Activated T-cell treated with anti-CD3 and anti-CD28 coated beads for 48 hours (primary cell): ENCODE measurements at regions not wholly inside any gene's neighbourhood (a gene's known extent, or its start where the extent isn't known, plus 50 kb on each side); places are given as distances from the start of the nearest gene placed in this dataset.
"Not testable (repeated sequence)": the region's sequence is repeated elsewhere in the genome, so short reads cannot be mapped to it uniquely, and the experiment has no call there.

Experiments used
- DNase-seq: peaks from one replicate; pipeline ENCODE4 v3.0.0-alpha.2; 2020; ENCODE audit warnings: low read depth

GRCh38 chrX:63581906-63582305 lies 203.1 kb downstream of the ARHGEF9 start:
- DNase-seq = no peak

DNA sequence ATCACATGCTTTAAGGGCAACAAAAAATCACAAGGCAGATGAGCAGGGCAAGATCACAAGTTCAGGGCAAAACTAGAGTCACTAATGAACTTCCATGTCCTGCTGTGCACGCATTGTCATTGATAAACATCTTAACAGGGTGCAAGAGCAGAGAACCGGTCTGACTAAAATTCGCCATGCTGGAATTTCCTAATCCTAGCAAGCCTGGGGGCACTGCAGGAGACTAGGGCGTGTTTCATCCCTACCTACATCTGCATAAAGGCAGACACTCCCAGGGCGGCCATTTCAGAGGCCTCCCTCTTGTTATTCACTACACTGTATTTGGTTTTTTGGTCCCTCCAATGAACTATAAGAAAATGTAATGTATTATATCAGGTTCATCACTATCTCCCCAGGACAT lies 203.6 kb downstream of the ARHGEF9 start:
- no peak for DNase-seq

GRCh38 chrX:63576533-63576932 lies 208.5 kb downstream of the ARHGEF9 start:
- no peak for DNase-seq

GRCh38 chrX:63575700-63576099 lies 209.3 kb downstream of the ARHGEF9 start:
- not testable (repeated sequence) for DNase-seq

DNA sequence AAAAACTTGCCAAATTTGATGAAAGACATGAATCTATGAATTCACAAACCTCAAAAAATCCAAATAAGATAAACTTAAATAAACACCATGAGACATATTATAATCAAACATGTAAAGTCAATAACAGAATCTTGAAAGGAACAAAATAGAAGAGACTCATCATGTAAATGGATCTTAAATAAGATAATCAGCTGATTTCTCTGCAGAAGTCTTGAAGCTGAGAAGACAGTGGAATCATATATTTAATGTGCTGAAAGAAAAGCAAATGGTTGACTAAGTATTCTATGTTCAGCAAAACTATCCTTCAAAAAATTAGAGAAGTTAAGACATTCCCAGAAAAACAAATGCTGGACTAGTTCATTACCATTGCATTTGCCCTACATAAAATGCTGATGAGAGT lies 215.7 kb upstream of the SPIN4 start:
- no peak for DNase-seq

- DNase-seq = no peak
Measured at GRCh38 chrX:63561425-63561824, 210.3 kb upstream of the SPIN4 start.

- DNase-seq = peak; percentile 35
Measured at GRCh38 chrX:63560601-63561218, 209.6 kb upstream of the SPIN4 start.

- DNase-seq = no peak
Measured at GRCh38 chrX:63551856-63552255, 200.7 kb upstream of the SPIN4 start.

GRCh38 chrX:63530654-63531053 lies 179.5 kb upstream of the SPIN4 start:
- DNase-seq = no peak

GRCh38 chrX:63529961-63530360 lies 178.8 kb upstream of the SPIN4 start:
- DNase-seq = no peak

DNA sequence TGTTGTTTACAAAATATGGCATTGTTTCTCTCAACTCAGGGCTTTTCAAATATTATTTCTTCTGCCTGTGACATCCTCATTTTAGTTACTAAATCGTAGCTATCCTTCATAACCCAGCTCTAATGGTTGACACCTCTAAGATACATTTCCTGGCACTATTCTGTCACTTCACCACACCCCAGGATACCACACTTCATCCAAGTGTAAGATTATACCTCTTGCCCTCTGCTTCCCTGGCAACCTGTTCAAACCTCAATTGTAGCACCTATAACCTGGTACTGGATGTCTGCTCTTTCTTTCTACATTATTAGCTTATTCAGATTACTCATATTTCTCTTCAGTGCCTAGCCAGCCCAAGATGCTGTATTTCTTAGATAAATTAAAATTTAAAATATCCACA lies 175.7 kb upstream of the SPIN4 start:
- no peak for DNase-seq

- DNase-seq = no peak
Measured at GRCh38 chrX:63525491-63525890, 174.4 kb upstream of the SPIN4 start.

- not testable (repeated sequence) for DNase-seq
Measured at GRCh38 chrX:63519368-63519767, 168.2 kb upstream of the SPIN4 start.

DNA sequence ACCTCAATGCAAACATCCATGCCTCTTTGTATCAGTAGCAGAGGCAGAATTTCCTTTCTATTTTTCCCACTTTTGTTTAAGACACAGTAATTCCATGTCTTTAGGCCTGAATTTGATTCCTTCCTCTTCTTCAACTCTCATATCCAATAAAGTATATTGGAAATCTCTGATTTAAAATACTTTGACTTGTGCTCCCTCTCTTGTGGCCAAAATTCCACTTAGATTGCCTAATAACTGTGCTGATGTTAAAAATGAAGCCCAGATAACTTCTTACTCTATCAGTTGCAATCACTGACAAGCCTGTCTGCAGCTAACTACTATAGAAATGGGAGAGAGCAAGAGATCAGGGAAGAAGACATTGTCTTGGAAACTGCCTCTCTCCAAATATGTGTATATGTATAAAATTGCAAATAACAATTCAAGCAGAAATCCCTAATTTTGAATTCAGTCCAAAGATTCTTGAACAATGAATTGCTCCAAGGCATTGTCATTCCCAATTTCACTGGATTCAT lies 163.5 kb upstream of the SPIN4 start:
- no peak for DNase-seq

- no peak for DNase-seq
Measured at GRCh38 chrX:63513825-63514568, 162.9 kb upstream of the SPIN4 start.

DNA sequence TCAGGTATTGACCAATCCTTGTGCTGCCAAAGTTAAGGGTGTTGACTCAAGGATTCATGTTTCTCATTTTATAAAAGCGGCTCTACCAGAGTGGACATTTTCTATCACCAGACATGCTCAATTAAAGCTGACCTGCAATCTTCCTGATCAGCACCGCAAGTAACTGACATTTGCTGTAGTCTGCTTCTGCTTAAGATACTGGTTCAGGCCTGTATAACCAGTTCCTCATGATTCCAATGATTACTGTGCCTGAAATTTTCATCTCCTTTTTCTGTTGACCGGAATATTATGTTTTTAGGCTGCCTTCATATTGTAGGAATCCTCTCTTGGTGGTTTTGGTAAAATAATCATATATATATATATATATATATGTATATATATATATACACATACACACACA lies 160.2 kb upstream of the SPIN4 start:
- no peak for DNase-seq

DNA sequence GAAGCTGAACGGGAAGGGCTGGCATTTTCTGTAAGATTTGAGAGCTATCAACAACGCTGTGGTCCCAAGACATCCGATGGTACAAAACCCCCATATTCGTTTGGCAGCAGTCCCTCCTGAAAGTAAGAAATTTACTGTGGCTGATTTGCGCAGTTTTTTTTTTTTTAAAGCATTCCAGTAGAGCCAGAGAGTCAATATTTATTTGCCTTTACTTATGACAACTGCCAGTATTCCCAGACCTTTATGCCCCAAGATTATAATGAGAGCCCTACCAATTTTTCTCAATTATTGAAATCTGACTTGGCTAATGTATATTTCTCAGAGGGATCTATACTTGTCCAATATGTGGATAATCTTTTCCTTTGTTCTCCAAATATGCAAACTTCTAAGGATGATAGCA lies 157.5 kb upstream of the SPIN4 start:
- DNase-seq = no peak

- DNase-seq = no peak
Measured at GRCh38 chrX:63506320-63506719, 155.2 kb upstream of the SPIN4 start.

DNA sequence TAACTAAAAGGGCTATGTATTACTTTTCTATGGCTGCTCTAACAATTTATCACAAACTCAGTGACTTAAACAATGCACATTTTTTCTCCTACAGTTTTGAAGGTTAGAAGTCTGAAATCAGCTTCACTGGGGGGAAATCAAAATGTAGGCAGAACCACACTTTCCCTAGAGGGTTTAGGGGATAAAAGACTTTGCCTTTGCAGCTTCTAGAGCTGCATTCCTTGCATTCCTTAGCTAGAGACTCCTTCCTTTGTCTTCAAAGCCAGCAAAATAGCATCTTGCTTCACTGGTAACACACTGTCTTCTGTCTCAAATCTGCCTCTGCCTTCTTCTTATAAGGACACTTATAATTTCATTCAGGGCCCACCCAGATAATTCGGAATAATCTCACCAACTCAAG lies 152.4 kb upstream of the SPIN4 start:
- DNase-seq = no peak

DNA sequence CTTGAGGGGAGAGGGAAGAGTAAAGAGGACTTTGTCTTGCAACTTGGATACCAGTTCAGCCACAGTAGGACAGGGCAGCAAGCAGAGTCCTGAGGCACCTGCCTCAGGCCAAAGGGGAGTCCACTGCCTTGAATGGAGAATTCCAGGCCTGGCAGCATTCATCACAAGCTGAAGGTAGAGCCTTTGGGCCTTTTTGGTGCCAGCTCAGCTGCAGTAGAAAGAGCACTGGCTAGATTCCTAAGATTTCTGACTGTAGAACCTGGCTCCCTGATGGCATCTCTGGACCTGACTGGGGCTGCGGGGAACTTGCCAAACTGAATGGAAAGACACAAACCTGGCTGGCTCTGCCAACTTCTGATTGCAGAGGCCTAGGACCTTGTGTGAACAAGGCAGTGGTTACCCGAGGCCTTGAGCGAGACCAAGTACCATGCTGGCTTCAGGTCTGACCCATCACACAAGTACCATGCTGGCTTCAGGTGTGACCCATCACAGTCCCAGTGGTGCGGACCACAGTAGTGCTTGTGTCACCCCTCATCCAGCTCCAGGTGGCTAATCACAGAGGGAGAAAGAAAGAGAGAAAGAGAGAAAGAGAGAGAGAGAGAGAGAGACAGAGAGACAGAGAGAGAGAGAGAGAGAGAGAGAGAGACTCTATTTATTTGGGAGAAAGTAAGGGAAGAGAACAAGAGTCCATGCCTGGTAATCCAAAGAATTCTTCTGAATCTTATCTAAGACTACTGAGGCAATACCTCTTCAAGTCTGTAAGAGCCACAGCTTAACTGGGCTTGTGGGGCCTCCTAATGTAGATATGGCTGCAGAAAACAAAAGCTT lies 137.6 kb upstream of the SPIN4 start:
- DNase-seq = no peak

DNA sequence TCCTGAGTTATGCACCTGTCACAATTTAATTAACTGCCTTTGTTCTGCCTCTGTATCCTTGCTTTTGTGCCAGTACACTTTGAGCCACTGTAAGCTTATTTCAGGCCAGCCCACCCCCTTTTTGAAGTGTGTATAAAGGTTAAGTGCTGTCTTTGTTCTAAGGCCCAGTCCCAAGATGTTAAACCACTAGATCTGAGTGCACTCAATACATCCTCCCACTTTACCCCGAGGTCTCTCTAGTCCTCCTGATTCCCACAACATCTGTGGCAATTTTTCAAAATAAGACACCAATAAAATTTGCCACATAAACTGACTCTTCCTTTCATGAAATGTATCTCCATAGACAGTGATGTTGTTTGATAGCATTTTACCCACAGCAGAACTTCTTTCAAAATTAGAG lies 124.1 kb upstream of the SPIN4 start:
- DNase-seq = no peak

DNA sequence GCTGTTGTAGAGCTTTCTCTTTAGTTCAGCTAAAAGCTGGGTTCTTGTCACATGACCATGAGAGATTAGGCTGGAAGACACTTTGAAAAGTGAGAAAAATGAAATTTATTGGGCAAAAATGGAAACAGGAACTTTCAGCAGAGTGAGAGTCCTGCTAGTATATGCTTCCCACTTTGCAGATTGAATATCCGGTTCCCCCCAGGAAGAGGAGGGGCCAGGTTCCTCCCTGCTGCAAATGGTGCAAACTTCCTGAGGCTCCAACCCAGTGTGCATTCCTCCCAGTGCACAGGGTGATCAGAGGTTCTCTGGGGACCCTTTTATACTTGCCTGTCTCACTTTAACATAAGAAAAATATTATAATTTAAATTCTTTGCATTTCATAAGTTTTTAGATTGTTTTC lies 119.9 kb upstream of the SPIN4 start:
- DNase-seq = no peak

DNA sequence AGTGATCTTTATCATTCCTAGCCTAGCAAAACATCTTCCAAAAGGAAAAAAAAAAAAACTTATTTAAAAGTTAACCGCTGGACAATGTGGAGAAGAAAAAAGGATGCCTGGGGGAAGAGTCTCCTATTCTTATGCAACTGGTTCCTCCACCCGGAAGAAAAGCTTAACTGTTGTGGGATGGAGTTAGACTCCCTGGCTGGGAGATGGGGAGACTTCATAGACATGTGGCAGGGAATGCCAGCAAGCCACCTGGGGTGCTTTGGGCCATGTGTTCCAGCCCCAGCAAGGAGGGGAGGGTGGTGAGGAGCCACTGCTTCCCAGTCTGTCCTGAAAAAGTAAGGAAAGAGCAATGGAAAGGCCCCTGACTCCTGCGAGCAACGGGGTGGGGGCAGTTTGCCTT lies 119.4 kb upstream of the SPIN4 start:
- no peak for DNase-seq
